ENCODE measurements at regions not wholly inside any gene's neighbourhood (a gene's known extent, or its start where the extent isn't known, plus 50 kb on each side); places are given as distances from the start of the nearest gene placed in this dataset.
"Not testable (repeated sequence)": the region's sequence is repeated elsewhere in the genome, so short reads cannot be mapped to it uniquely, and the experiment has no call there.

- Mint-ChIP-seq H3K27ac (no peak overlapping the region), H3K27me3 (ENCODE audit: insufficient read depth) (peaks cover 8% of the 10 kb centered on the region), H3K9me3 (no peaks in the 10 kb centered on the region), H3K4me1 (ENCODE audit: low read depth) (no peaks in the 10 kb centered on the region), H3K36me3 (ENCODE audit: low read depth) (no peaks in the 10 kb centered on the region), H3K4me3 (no peak overlapping the region)
- peak; percentile 86 for TF ChIP-seq CTCF (IDR thresholded peaks at IDR 0.05)
- no peak for DNase-seq
Measured at GRCh38 chr16:10256784-10257641, 74.8 kb upstream of the GRIN2A start.

GRCh38 chr16:10257642-10258251 is 75.5 kb upstream of the GRIN2A start:
- not testable (repeated sequence) for DNase-seq; H3K9me3 Mint-ChIP-seq; H3K4me1 Mint-ChIP-seq (ENCODE audit: low read depth); H3K36me3 Mint-ChIP-seq (ENCODE audit: low read depth); H3K27me3 Mint-ChIP-seq (ENCODE audit: insufficient read depth); H3K4me3 Mint-ChIP-seq; H3K27ac Mint-ChIP-seq

- not testable (repeated sequence) for H3K27me3 Mint-ChIP-seq (ENCODE audit: insufficient read depth); H3K9me3 Mint-ChIP-seq; H3K4me1 Mint-ChIP-seq (ENCODE audit: low read depth); H3K4me3 Mint-ChIP-seq; DNase-seq; H3K36me3 Mint-ChIP-seq (ENCODE audit: low read depth); H3K27ac Mint-ChIP-seq
Measured at GRCh38 chr16:10258930-10259603, 76.8 kb upstream of the GRIN2A start.

GRCh38 chr16:10261077-10261476 is 78.8 kb upstream of the GRIN2A start:
- TF ChIP-seq CTCF (IDR thresholded peaks at IDR 0.05) = no peak
- Mint-ChIP-seq H3K27me3 (ENCODE audit: insufficient read depth) (no peaks in the 10 kb centered on the region; the same call in 1 of the 2 replicates), H3K4me1 (ENCODE audit: low read depth) (no peaks in the 10 kb centered on the region), H3K36me3 (ENCODE audit: low read depth) (no peaks in the 10 kb centered on the region), H3K4me3 (no peak overlapping the region), H3K9me3 (no peaks in the 10 kb centered on the region), H3K27ac (no peak overlapping the region)
- DNase-seq = no peak

- H3K27me3 Mint-ChIP-seq (ENCODE audit: insufficient read depth); DNase-seq; H3K27ac Mint-ChIP-seq; H3K4me3 Mint-ChIP-seq; H3K9me3 Mint-ChIP-seq; H3K4me1 Mint-ChIP-seq (ENCODE audit: low read depth); H3K36me3 Mint-ChIP-seq (ENCODE audit: low read depth): not testable (repeated sequence)
Measured at GRCh38 chr16:10261526-10261925, 79.3 kb upstream of the GRIN2A start.

- no peaks in the 10 kb centered on the region for H3K9me3 Mint-ChIP-seq
- DNase-seq = no peak
Measured at GRCh38 chr16:10262377-10263132, 80.3 kb upstream of the GRIN2A start.

More at GRCh38 chr16:10262377-10263132, 80.3 kb upstream of the GRIN2A start:
- Mint-ChIP-seq H3K36me3 (ENCODE audit: low read depth) (no peaks in the 10 kb centered on the region), H3K27ac (no peak overlapping the region), H3K4me3 (no peak overlapping the region), H3K27me3 (ENCODE audit: insufficient read depth) (peaks cover 3% of the 10 kb centered on the region; the same call in 1 of the 2 replicates), H3K4me1 (ENCODE audit: low read depth) (no peaks in the 10 kb centered on the region)
- no peak for TF ChIP-seq CTCF (IDR thresholded peaks at IDR 0.05)

Measured in HFFc6 (cell line).